ENCODE measurements at regions not wholly inside any gene's neighbourhood (a gene's known extent, or its start where the extent isn't known, plus 50 kb on each side); places are given as distances from the start of the nearest gene placed in this dataset.

DNA sequence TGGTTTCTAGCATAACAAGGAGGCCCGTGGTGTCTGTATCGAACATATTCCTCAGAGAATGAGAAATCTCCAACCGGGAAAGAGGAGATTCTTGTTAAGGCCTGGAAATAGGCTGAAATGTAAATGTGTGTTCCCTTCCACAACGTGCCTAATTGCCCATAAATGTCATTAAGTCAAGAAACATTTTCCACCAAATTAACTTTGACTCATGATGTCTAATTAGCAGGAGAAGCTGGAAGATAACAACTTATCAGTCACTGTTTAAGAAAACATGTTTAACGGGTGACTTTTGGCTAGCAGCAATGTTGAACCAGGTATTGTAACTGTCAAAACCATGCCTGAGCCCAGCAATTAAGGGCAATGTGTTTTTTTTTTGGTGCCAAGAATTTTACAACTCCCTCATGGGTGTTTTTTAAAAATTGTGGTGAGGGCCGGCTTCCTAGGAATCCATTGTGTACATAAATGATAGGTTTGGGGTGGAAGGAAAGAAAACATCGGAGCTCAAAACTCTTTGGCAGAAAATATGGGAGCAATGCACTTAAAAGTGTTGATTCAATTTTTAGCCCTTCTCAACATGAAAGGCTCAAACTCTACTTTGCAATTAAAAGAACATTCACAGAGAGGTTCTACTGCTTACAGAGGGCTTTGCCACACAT lies 67.0 kb downstream of the OLIG1 start:
- TF ChIP-seq, protein P1, sequence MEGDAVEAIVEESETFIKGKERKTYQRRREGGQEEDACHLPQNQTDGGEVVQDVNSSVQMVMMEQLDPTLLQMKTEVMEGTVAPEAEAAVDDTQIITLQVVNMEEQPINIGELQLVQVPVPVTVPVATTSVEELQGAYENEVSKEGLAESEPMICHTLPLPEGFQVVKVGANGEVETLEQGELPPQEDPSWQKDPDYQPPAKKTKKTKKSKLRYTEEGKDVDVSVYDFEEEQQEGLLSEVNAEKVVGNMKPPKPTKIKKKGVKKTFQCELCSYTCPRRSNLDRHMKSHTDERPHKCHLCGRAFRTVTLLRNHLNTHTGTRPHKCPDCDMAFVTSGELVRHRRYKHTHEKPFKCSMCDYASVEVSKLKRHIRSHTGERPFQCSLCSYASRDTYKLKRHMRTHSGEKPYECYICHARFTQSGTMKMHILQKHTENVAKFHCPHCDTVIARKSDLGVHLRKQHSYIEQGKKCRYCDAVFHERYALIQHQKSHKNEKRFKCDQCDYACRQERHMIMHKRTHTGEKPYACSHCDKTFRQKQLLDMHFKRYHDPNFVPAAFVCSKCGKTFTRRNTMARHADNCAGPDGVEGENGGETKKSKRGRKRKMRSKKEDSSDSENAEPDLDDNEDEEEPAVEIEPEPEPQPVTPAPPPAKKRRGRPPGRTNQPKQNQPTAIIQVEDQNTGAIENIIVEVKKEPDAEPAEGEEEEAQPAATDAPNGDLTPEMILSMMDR (IDR thresholded peaks at IDR 0.05) = no peak
- no peak for TF ChIP-seq POLR2A (IDR thresholded peaks at IDR 0.05)
